GM21619 (cell line): ENCODE measurements at regions not wholly inside any gene's neighbourhood (a gene's known extent, or its start where the extent isn't known, plus 50 kb on each side); places are given as distances from the start of the nearest gene placed in this dataset.

Source experiments
- ATAC-seq: cut with Tn5 transposase; IDR thresholded peaks from one replicate; pipeline ENCODE4 v1.9.1; 2021; ENCODE audit not compliant: unreplicated experiment

DNA sequence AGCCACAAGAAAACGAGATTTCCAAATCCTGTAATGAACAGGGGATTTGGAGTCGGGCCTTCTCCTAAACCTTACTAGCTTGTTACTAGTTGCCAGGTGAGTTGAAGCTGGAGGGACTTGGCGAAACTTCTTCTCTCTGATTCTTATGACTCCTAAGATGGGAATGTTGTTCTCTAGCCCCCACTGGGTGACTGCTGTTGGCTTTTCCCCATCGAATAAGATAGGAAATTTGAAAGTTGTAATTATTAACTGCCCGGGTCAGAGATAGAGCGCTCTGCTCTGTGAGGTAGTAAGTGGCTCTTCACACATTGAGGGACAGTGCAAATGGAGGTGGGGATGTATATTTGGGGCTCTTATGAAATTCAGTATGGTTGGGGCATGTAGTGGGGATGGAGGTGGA is 111.2 kb upstream of the MBNL2 start:
- ATAC-seq = no peak

DNA sequence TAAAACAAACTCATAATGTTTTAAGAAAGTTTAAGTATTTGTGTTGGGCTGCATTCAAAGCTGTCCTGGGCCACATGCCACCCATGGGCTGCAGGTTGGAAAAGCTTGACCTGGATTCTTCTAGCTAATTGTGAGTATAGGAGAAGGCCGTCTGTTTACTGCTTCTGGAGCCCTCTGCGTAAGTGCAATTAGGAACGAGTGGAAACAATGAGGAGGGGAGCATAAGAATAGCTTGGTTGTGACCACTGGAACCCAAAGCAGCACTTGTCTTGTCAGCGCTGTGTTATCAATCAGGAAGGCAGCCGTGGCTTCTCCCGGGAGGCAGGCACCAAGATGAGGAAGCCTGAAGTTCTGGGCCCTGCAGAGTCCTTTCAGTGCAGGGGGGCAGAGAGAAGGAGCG is 110.4 kb upstream of the MBNL2 start:
- ATAC-seq = no peak

DNA sequence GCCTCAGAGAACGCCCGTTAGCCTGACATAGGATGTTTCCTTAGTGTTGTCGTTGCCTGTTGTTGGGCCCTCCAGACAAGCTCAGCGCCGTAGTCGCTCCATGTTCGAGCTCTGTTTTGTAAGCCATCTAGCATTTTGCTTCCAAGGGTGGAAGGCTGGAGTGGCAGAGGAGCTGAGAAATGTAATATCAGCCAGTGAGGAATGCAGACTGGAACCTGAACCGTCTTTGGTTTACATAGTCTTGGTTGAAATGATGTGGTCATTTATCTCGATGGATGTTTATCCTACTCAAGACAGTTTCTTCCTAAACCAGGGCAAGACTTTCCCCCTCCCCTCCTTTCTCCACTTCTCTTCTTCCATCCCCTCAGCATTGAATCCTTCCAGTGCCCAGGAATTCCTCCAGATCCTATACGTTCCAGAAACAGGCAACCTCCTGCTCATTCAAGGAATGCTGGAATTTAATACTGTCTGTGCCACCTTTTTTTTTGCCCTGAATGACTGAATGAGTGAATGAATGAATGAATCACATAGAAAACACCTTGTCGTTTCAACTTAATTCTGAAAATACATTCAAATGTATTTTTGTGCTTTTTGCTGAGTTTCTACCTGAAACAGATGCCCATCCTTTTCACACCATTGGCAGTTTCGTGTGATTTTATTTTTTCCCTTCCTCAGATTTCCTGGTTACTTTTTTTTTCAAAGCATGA is 109.5 kb upstream of the MBNL2 start:
- no peak for ATAC-seq

DNA sequence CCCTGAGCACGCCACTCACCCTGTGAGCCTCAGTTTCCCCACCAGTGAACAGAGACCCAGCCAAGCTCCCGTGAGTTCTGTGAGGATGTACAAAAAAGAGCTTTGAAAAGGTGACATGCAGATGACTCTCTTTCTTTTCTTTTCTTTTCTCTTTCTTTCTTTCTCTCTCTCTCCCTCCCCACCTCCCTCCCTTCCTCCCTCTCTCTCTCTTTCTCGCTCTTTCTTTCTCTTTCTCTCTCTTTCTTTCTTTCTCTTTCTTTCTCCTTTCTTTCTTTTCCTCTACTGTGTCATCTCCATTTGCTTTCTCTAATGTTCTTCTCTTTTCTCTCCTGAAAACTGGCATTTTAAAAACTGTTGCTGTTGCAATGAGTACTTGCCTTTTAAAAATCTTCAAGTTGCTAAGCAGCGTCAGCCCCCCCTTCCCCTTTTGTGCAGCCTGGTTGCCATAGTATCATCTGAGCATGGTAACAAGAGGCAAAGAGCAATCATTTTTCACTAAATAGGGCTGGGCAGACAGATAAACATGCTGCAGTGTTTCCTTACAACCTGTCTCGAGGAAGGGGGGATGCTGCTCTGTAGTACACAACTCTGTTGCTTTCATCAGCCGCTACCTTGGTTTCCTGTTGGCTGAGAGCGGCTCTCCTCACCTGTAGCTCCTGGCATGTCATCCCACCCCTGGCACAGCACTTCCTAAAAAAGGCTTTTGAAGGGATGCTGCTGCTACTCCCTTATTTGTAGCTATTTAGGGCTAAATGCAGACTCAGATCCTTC is 108.7 kb upstream of the MBNL2 start:
- ATAC-seq = no peak

DNA sequence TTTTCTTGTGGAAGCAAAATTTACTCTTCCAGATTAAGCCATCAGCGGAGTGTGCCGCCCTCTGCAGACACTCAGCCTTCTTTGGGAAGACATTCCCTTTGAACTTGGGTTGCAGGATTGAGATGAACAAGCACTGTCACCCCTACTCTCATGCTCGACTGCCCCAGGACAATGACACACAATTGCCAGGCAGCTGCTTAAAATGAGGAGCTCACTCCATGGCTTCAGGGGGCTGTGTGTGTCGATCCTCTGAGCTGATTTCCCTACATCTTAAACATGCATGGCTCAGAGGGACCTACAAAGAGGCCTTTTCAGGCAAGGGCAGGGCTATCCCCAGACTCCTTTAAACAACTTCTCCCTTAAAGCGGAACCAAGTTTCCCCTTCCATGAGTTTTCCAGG is 107.5 kb upstream of the MBNL2 start:
- no peak for ATAC-seq

DNA sequence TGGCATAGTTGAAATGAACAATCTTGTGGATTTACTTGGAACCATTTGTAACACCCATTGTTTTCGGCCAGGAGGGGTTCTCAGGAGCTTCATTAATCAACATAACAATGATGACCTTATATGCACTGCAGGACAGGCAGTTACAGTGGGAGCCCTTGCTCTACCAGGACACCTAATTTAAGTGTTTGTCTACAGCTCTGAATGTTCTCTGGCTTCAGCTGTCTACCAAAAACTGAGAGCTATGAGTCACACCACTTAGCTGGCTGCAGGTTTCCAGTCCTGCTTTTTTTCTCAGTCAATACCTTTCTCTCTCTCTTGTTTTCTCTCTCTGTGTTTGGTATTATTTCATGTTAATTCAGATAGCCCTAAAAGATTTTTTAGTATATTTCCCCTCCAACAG is 105.4 kb upstream of the MBNL2 start:
- peak; percentile 93 for ATAC-seq

DNA sequence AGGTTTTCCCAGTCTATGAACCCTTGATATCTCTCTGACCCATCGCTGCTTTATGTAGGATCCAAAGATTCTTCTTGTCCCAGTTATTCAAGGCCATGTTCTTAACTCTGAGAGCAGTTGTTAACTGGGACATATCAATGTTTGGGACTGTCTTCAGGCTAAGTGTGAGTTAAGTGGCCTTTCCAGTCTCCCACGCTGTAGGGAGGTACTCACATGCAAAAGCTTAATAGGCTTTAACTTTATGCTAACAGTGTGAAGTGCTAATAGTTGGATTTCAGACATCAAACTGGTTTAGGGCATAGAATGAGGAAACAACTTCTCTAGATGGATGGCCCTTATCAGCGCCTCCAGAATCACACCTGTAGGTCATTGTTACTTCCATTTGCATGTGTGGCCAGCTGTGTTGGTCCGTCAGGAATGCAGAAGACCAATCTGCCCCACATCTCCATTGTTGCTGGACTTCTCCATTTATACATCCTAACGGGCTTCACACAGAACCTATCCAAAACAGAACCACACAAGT is 104.7 kb upstream of the MBNL2 start:
- ATAC-seq = no peak

DNA sequence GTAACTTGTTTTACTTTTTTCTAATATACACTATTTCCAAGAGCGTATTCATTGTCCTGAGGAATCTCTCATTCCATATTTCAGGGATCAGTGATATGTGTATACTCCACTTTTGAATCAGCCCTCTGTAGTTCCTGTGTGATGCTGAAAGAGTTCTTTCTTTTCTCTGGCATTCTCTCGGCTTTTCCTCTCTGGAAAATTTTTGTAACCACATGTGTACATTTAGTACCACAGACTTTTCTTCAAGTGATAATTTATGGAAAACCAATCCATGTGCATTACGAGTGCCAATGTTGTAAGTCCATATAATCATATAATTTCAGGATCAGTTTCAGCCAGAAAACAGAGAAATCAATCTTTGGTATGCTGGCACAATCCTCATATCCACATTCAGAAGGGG is 102.2 kb upstream of the MBNL2 start:
- no peak for ATAC-seq

DNA sequence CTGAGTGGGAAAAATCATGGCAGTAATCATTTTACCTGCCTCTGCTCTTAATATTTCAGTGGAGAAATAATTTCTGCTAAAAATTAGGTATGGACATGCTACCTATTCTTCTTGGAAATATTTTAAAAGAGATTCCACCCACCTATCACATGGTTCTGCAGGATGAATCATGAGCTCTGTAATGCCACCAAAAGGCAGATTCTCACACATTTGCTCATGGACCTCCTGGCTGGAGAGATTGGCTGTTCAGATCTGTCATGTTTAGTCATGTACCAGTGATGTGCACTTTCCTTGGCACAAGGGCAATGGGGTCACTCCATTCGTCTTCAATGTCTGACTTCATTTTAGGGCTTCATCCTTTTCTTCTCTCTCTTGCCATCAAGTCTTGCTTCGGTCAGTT is 101.8 kb upstream of the MBNL2 start:
- ATAC-seq = no peak

DNA sequence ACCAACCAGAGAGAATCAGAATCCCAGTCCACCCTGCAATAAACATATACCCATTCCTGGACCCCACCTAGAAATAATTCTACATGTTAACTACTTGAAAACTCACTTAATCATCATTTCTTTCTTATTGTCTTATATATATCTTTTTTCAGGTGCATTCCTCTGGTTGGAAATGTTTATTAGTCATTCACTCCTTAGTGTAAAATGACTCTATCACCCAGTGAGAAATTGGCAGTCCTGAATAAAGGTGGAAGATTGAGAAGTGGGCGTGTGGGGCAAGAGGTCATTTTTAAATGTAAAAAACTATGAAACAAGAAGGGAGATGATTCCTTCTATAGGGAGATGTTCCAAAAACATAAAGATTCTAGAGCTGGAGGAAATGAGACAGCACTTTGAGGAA is 101.2 kb upstream of the MBNL2 start:
- no peak for ATAC-seq

DNA sequence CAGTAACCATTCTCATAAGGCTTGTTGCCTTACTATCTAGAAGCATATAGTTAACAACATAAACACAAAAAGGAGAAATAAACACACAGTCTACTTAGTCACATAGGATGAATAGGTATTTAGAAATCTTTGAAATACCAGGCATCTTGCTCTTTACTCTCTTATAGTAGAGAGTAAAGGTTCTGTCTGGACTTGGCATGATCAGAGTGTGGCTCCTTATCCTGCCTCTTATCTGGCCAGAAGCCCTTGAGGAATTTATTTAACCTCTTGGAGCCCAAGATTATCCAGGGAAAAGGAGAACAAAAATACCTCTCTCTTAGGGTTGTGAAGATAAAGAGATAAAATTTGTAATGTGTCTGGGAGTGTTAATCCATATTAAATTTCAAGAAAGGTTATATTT is 100.2 kb upstream of the MBNL2 start:
- ATAC-seq = no peak

DNA sequence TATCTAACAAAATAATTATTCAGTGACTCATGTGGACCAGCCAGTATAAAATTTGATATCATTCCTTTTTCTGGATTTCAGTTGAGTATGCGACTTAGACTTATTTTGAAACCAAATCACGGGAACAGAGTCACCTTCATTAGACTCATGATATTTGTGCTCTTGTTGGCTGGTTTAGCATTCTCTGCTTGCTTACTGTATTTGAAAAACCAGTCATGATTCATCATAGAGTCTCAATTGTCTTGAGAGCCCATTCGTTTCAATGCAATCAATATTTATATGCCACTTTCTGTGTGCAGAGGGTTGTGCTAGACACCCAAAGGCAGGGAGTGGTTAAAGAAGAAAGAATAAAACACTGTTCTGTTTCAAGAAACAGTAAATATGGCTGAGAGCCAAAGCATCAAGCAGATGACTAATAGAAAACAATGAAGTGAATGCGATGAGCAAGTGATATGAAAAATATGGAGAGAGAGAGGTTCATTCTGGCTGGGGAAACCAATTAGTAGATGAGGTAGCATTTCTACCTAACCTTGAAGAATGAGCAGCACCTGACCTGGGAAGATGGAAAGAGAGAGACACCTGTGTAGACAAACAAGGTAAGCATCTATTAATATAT is 99.6 kb upstream of the MBNL2 start:
- ATAC-seq = no peak

DNA sequence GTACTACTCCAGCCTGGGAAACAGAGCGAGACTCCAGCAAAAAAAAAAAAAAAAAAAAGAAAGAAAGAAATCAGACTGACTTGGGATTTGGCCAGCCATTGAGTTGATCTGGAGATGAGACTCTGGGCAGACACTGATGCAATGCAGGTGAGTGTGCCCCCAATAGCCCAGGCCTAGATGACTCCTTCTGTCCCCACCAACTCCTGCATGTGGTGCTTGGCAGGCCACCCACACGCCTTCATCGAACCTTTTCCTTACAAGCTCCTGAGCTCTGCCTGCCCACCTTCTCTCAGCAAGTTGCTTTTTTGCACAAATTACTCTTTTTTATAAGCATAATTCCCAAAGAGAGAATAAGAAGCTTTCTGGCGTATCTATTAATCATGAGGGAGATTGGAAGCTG is 97.9 kb upstream of the MBNL2 start:
- ATAC-seq = no peak

DNA sequence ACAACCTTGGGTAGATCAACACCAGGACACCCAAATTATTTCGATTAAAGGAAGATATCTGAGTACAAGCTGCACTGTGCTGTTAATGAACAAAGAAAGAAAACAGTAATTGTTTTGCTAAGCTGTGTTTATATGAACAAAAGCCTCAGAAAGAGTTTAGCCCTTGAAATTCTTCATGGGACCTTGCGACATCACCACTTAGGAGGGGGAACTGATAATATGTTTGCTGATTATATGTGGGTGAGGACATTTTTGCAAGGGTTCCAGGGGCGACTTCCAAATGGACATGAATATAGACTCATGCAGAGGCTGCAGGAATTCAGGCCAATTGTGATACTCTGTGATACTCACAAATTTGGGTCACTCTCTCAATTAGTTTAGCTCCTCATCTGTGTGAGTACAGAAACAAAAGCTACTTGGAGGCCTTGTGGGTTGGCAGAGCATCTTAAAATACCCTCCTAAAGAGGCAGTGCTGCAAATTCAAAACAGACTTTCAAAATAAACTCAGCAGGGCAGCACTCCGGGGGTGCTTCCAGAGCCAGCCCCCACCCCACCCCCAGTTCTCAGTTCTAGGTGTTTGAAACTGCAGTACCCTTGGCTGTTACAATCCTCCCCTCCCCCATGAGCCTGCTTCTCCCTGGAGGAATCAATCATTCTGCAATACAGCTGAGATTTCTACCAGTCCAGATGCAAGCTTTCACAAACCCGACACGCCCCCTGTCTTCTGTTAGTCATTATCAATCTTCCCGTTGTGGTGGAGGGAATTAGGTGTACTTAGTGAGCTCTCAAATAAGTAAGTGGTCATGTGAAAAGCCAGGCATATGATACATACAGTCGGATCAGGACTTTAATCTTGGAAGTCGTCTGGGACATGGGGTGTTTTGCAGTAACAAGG is 97.0 kb upstream of the MBNL2 start:
- peak; percentile 44 for ATAC-seq

DNA sequence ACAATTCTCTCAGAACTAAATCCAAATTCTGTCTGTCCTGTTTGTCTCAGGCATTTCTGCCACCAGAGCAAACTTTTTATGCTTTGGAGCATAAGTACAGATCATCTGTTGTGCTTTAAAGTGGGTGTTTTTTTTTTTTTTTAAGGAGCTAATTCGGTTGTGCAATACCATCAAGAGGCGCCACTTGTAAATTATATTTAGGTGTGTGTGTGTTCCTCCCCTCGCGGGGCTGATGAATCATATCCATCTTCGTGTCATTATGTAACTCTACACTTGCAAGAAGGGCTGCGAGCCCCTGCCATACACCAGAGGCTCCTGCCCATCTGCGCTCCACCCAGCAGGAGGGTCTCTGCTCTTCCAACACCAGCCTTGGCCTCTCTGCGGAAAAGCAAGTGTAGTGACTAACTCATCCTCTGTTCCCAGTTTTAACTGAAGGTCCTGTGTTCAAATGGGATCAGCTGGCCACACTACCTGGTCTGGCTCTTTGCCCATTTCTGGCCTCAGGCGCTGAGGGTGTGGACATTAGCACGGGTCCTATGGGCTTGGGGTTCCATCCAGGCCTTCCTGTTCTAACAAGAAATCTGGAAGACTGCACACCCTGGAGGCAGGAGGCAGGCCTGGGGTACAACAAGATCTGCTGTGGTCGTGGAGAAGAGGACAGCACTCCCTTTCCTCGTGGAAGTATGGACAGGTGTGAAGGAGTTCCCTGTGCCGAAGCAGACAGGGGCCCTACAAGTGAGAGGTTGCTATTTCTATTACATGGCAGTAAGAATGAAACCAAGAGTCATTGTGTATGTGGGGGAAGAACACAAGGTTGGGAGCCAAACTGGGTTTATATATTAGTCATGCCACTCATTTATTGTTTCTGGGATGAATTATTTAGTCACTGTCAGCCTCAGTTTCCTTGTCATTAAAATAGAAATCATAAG is 96.1 kb upstream of the MBNL2 start:
- peak; percentile 89 for ATAC-seq

DNA sequence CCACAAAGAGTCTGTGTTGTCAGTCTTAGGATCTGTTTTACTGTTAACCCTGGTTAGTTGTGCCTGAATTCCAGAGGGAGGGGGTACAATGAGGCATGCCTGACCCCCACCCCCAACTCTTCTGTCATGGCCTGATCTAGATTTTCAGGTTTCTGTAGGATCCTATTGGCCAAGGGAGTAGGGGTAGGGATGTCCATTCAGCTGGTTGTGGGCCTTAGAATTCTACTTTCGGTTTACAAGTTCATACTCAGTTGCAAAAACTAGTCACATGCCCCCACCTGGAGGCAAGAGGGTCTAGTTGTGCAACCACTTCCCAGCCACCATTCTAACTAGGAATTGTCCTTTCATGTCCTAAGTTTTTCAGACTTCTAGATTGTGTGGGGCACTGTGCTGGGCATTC is 94.3 kb upstream of the MBNL2 start:
- no peak for ATAC-seq

DNA sequence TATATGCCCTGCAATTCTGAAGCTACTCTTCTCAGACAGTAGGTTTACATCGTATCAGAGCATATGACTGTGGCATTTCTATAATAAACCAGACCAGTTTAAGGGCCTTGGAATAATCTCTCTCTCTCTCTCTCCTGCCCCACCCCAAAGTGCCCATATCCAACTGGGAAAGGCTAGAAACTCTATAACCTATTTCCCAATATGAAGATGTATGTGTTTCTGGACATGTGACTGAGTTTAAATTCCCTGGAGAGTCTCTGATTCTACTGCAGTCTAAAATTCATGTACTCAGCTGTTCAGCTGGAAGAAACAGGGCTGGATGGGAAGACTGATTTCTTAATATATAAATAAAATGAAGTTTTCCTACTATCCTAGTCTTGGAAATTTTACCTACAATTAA is 91.9 kb upstream of the MBNL2 start:
- ATAC-seq = no peak

DNA sequence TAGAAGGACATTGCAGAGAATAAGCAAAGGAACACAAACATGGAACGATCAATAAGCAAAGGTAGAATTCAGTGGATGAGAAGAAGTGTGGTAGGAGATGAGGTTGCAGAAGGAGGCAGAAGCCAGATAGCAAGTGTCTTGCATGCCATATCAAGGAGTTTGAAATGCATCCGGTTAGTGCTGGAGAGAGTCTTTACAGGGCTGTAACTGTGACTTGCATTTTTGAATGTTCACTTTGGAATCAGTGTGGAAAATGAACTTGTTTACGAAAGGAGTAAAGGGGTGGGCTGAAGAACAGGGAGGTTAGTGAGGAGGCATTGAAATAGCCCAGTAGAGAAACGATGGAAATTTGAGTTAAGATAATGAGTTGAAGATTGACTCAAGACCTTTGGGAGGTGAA is 90.7 kb upstream of the MBNL2 start:
- ATAC-seq = no peak

DNA sequence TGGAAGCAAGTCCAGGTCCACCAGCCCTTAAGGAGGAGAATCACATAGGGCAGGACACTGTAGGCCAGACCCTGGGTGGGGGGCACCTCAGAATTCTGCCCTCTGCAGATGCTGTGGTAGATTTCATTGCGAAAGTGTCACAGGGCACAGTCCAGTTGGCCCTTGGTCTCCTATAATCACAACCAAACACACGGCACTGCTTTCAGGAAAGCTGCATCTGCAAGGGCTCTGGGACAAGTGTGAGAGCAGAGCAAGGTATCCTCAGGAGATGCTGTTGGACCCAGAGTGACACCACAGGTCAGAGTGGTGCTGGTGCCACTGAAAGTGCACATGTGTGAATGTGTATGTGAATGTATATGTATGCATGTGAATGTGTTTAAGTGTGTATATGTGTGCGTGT is 88.6 kb upstream of the MBNL2 start:
- no peak for ATAC-seq

DNA sequence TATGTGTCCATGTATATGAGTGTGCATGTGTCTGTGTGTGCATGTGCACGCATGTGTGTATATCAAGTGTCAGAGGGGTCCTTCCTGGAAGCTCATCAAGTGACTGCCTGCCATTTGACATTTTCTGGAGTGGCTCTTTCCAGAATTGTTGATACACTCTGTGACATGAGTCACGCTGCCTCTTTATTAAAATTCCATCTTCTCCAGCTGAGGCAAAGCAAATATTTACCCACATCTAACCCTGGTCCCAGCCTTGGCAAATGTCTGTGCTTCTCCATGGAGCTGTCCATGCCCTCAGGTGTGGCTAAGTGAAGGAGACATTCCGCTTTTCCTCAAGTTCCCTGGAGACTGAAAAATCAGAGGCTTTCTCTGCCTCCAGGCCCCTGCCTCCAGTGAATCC is 88.2 kb upstream of the MBNL2 start:
- ATAC-seq = no peak
